ENCODE measurements at regions not wholly inside any gene's neighbourhood (a gene's known extent, or its start where the extent isn't known, plus 50 kb on each side); places are given as distances from the start of the nearest gene placed in this dataset.

DNA sequence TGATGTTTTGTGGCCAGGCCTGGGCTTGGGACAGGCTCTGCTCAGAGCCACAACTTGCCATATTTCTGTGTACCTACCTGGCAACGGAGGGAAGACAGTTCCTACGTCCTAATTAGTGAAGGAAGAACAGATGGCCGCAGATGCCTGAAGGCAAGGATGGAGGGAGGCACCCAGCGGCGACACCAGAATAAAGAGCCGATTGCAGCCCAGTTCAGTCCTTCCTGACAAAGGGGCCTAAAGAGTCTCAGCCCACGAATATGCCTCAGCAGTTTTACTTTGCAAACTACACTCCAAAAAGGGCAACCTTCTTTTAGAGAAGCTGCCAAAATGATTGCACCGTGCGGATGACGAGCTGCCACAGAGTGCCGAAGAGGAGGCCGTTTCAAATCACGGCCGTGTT lies 585.8 kb downstream of the GLRX3 start:
- no peak overlapping the region for H3K4me2 ChIP-seq
- Mint-ChIP-seq H3K9me3 (peaks cover 94% of the 10 kb centered on the region), H3K36me3 (ENCODE audit: low read depth) (peaks cover 25% of the 10 kb centered on the region), H3K27me3 (ENCODE audit: insufficient read depth, low read depth, poor library complexity) (no peaks in the 10 kb centered on the region), H3K27ac (no peak overlapping the region), H3K4me3 (no peak overlapping the region), H3K4me1 (no peaks in the 10 kb centered on the region; the same call in 2 of the 3 replicates)
- DNase-seq (ENCODE audit: low spot score) (no peak), ATAC-seq (no peak)
- no peak overlapping the region for H3K4me3 ChIP-seq
- TF ChIP-seq, protein P1, sequence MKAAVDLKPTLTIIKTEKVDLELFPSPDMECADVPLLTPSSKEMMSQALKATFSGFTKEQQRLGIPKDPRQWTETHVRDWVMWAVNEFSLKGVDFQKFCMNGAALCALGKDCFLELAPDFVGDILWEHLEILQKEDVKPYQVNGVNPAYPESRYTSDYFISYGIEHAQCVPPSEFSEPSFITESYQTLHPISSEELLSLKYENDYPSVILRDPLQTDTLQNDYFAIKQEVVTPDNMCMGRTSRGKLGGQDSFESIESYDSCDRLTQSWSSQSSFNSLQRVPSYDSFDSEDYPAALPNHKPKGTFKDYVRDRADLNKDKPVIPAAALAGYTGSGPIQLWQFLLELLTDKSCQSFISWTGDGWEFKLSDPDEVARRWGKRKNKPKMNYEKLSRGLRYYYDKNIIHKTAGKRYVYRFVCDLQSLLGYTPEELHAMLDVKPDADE (IDR thresholded peaks at IDR 0.05) = no peak
- TF ChIP-seq, protein P2, sequence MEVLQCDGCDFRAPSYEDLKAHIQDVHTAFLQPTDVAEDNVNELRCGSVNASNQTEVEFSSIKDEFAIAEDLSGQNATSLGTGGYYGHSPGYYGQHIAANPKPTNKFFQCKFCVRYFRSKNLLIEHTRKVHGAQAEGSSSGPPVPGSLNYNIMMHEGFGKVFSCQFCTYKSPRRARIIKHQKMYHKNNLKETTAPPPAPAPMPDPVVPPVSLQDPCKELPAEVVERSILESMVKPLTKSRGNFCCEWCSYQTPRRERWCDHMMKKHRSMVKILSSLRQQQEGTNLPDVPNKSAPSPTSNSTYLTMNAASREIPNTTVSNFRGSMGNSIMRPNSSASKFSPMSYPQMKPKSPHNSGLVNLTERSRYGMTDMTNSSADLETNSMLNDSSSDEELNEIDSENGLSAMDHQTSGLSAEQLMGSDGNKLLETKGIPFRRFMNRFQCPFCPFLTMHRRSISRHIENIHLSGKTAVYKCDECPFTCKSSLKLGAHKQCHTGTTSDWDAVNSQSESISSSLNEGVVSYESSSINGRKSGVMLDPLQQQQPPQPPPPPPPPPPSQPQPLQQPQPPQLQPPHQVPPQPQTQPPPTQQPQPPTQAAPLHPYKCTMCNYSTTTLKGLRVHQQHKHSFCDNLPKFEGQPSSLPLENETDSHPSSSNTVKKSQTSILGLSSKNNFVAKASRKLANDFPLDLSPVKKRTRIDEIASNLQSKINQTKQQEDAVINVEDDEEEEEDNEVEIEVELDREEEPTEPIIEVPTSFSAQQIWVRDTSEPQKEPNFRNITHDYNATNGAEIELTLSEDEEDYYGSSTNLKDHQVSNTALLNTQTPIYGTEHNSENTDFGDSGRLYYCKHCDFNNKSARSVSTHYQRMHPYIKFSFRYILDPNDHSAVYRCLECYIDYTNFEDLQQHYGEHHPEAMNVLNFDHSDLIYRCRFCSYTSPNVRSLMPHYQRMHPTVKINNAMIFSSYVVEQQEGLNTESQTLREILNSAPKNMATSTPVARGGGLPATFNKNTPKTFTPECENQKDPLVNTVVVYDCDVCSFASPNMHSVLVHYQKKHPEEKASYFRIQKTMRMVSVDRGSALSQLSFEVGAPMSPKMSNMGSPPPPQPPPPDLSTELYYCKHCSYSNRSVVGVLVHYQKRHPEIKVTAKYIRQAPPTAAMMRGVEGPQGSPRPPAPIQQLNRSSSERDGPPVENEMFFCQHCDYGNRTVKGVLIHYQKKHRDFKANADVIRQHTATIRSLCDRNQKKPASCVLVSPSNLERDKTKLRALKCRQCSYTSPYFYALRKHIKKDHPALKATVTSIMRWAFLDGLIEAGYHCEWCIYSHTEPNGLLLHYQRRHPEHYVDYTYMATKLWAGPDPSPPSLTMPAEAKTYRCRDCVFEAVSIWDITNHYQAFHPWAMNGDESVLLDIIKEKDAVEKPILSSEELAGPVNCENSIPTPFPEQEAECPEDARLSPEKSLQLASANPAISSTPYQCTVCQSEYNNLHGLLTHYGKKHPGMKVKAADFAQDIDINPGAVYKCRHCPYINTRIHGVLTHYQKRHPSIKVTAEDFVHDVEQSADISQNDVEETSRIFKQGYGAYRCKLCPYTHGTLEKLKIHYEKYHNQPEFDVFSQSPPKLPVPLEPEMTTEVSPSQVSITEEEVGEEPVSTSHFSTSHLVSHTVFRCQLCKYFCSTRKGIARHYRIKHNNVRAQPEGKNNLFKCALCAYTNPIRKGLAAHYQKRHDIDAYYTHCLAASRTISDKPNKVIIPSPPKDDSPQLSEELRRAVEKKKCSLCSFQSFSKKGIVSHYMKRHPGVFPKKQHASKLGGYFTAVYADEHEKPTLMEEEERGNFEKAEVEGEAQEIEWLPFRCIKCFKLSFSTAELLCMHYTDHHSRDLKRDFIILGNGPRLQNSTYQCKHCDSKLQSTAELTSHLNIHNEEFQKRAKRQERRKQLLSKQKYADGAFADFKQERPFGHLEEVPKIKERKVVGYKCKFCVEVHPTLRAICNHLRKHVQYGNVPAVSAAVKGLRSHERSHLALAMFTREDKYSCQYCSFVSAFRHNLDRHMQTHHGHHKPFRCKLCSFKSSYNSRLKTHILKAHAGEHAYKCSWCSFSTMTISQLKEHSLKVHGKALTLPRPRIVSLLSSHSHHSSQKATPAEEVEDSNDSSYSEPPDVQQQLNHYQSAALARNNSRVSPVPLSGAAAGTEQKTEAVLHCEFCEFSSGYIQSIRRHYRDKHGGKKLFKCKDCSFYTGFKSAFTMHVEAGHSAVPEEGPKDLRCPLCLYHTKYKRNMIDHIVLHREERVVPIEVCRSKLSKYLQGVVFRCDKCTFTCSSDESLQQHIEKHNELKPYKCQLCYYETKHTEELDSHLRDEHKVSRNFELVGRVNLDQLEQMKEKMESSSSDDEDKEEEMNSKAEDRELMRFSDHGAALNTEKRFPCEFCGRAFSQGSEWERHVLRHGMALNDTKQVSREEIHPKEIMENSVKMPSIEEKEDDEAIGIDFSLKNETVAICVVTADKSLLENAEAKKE (CRISPR knock-in tag; IDR thresholded peaks at IDR 0.05) = no peak
- TF ChIP-seq, protein P3, sequence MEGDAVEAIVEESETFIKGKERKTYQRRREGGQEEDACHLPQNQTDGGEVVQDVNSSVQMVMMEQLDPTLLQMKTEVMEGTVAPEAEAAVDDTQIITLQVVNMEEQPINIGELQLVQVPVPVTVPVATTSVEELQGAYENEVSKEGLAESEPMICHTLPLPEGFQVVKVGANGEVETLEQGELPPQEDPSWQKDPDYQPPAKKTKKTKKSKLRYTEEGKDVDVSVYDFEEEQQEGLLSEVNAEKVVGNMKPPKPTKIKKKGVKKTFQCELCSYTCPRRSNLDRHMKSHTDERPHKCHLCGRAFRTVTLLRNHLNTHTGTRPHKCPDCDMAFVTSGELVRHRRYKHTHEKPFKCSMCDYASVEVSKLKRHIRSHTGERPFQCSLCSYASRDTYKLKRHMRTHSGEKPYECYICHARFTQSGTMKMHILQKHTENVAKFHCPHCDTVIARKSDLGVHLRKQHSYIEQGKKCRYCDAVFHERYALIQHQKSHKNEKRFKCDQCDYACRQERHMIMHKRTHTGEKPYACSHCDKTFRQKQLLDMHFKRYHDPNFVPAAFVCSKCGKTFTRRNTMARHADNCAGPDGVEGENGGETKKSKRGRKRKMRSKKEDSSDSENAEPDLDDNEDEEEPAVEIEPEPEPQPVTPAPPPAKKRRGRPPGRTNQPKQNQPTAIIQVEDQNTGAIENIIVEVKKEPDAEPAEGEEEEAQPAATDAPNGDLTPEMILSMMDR (conservative IDR thresholded peaks at IDR 0.05; ENCODE audit: low read depth in 2 of 2) = no peak
- TF ChIP-seq EZH2 (IDR thresholded peaks at IDR 0.05; ENCODE audit: low read depth, unreplicated experiment) (no peak), POLR2AphosphoS5 (IDR thresholded peaks at IDR 0.05; ENCODE audit: low read depth) (no peak), CREB1 (CRISPR knock-in tag; IDR thresholded peaks at IDR 0.05; ENCODE audit: low read depth) (no peak), STAT1 (IDR thresholded peaks at IDR 0.05; ENCODE audit: unreplicated experiment) (no peak), JUNB (IDR thresholded peaks at IDR 0.05; ENCODE audit: unreplicated experiment) (no peak), ZNF331 (CRISPR knock-in tag; IDR thresholded peaks at IDR 0.05; ENCODE audit: low read depth) (no peak), ZNF114 (CRISPR knock-in tag; IDR thresholded peaks at IDR 0.05) (no peak), NANOG (IDR thresholded peaks at IDR 0.05; ENCODE audit: borderline replicate concordance) (no peak)
- TF ChIP-seq, protein P4, sequence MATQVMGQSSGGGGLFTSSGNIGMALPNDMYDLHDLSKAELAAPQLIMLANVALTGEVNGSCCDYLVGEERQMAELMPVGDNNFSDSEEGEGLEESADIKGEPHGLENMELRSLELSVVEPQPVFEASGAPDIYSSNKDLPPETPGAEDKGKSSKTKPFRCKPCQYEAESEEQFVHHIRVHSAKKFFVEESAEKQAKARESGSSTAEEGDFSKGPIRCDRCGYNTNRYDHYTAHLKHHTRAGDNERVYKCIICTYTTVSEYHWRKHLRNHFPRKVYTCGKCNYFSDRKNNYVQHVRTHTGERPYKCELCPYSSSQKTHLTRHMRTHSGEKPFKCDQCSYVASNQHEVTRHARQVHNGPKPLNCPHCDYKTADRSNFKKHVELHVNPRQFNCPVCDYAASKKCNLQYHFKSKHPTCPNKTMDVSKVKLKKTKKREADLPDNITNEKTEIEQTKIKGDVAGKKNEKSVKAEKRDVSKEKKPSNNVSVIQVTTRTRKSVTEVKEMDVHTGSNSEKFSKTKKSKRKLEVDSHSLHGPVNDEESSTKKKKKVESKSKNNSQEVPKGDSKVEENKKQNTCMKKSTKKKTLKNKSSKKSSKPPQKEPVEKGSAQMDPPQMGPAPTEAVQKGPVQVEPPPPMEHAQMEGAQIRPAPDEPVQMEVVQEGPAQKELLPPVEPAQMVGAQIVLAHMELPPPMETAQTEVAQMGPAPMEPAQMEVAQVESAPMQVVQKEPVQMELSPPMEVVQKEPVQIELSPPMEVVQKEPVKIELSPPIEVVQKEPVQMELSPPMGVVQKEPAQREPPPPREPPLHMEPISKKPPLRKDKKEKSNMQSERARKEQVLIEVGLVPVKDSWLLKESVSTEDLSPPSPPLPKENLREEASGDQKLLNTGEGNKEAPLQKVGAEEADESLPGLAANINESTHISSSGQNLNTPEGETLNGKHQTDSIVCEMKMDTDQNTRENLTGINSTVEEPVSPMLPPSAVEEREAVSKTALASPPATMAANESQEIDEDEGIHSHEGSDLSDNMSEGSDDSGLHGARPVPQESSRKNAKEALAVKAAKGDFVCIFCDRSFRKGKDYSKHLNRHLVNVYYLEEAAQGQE (IDR thresholded peaks at IDR 0.05; ENCODE audit: unreplicated experiment) = no peak
- no peaks in the 10 kb centered on the region for H3K4me1 ChIP-seq (ENCODE audit: insufficient read depth)
- H4K20me1 ChIP-seq (replicated peaks; ENCODE audit: insufficient read depth) = no peaks in the 10 kb centered on the region
- H3K36me3 ChIP-seq (ENCODE audit: insufficient read depth) = no peaks in the 10 kb centered on the region
- no peak overlapping the region for H2AFZ ChIP-seq
- H3K79me2 ChIP-seq (replicated peaks; ENCODE audit: insufficient read depth) = no peaks in the 10 kb centered on the region
- H3K27ac ChIP-seq (ENCODE audit: low read depth) = no peak overlapping the region
- H3K9me2 ChIP-seq (ENCODE audit: insufficient read depth) = no peaks in the 10 kb centered on the region
- H3F3A ChIP-seq (replicated peaks; ENCODE audit: low read depth) = no peaks in the 10 kb centered on the region
- H3K27me3 ChIP-seq (ENCODE audit: insufficient read depth) = no peaks in the 10 kb centered on the region

Measured in GM23338 (cell line).